ENCODE measurements at regions not wholly inside any gene's neighbourhood (a gene's known extent, or its start where the extent isn't known, plus 50 kb on each side); places are given as distances from the start of the nearest gene placed in this dataset.
"Not testable (repeated sequence)": the region's sequence is repeated elsewhere in the genome, so short reads cannot be mapped to it uniquely, and the experiment has no call there.

GRCh38 chr10:121132273-121132672 is 281.1 kb downstream of the WDR11 start:
- DNase-seq (ENCODE audit: low read depth in 3 of 3) = no peak

DNA sequence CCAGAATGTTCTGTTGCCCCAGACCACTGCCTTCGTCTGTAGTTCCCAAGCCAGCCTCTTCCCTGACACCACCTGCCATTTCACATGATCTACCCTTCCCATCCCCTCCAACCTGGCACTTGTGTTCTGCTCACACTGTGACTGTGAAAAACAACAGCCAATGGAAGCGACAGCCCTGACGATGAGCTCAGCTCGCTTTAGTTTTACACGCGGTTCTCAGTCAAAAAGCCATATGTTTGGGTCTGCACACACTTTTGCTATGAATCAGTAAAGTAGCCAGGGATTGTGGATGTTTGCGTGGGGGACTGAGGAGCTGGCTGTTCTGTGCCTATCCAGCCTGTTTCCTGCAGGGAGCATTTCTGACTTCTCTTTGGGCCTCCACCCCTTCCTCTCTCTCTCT is 282.7 kb downstream of the WDR11 start:
- DNase-seq (ENCODE audit: low read depth in 3 of 3) = no peak

- no peak for DNase-seq (ENCODE audit: low read depth in 3 of 3)
Measured at GRCh38 chr10:121134711-121135110, 283.5 kb downstream of the WDR11 start.

DNA sequence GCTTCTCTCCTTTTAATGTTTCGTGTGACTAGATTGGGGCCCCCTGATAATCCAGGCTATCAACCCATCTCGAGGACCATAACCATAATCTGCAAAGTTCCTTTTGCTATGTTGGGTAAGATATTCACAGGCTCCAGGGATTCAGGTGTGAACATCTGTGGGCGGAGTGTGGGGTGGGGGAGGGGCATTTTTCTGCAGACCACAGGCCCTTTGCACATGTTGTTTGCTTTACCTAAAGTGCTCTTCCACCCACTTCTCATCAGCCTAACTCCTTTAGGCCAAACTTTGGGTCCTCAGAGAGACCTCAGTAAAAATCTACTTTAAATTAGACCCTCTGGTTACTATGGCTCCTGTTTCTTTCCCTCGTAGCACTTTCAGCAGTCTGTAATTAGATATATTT is 284.4 kb downstream of the WDR11 start:
- no peak for DNase-seq (ENCODE audit: low read depth in 3 of 3)

GRCh38 chr10:121137533-121137932 is 286.4 kb downstream of the WDR11 start:
- no peak for DNase-seq (ENCODE audit: low read depth in 3 of 3)

- no peak for DNase-seq (ENCODE audit: low read depth in 3 of 3)
Measured at GRCh38 chr10:121138112-121138860, 287.1 kb downstream of the WDR11 start.

DNA sequence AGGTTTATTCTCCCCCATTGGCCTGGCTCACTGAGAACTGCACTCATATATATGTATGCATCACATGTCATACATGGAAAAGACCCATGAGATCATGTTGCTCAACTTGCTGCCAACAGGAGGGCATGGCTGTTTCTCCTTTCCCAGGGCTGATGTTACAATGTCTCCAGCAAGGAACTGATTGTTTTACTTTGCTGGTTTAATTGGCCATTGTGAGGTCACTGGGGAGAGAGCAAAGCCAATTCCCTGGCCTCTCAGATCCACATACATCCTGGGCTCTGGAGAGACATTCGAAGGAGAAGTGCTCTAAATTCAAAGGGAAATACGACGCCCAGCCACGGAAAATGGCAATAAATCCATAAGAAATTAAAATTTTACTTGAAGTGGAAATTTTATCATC is 287.8 kb downstream of the WDR11 start:
- DNase-seq (ENCODE audit: low read depth in 3 of 3) = no peak

- not testable (repeated sequence) for DNase-seq (ENCODE audit: low read depth in 3 of 3)
Measured at GRCh38 chr10:121145802-121146395, 294.7 kb downstream of the WDR11 start.

DNA sequence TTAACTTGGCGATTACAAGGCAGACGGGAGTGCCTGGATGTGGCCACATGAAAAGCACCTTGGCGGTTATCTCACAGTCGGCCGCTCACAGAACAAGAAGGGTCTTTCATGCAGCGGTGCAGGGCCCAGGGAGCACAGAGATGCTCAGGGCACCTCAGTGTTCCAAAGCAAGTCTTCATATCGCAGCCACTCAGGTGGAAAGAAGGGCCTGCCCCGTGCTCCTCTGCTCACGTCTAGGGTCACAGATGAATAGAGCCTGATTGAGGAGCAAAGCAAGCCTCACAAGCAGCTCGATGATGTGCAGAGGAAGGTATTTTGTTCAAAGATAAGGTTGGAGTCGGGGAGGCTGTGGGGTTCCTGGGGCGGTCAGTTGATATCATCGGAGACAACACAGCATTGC is 297.8 kb downstream of the WDR11 start:
- no peak for DNase-seq (ENCODE audit: low read depth in 3 of 3)

- no peak for DNase-seq (ENCODE audit: low read depth in 3 of 3)
Measured at GRCh38 chr10:121152033-121152432, 300.9 kb downstream of the WDR11 start.

GRCh38 chr10:121152935-121153334 is 301.8 kb downstream of the WDR11 start:
- DNase-seq (ENCODE audit: low read depth in 3 of 3) = no peak

DNA sequence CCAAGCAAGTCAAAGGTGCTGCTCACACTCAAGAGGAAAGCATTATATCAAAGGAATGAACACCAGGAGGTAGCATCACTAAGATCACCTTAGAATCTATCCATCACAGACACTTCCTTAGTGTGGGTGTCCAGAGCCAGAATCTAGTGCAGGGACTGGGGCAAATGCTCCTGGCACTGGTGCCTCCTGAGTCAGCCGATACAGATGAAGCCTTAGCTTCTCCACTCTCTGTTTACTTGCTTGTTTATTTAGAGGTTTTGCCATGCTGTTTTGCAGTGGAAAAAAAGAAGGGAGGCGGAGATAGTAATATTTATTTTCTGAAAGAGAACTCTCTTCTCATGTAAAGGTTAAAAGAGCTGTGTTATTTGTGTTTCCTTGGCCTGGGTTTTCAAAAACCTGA is 303.1 kb downstream of the WDR11 start:
- no peak for DNase-seq (ENCODE audit: low read depth in 3 of 3)

- no peak for DNase-seq (ENCODE audit: low read depth in 3 of 3)
Measured at GRCh38 chr10:121154846-121155245, 303.7 kb downstream of the WDR11 start.

DNA sequence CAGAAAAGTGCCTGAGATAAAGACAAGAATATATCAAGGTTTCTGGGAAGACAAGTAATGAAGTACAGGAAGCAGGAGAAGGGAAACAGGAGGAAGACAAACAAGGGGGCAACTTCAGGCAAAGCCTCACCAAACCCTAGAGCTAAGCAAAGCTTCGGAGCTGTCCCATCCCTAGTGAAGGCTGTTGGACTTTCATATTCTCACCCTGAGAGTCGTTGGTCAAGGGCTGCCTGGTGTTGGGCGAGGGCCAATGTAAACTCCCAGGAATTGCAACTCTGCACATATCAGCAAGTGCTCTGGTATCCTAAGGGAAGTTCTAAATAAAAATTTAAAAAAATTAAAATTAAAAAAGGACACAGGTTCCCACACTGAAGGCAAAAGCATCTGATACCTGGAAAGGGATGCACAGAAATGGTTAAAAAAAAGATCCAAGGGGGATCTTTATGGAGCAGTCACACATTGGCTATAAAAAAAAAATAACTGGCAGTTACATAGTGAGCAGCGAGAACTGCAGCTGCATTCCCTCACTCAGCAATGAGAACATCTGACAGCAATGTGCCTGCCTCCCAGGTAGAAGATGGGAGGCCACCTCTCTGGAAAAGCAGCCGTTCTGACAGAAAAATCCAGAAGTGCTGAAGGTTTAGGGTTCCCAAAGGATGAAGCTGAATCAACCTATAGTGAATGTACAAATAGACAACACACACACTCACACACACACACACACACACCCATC is 304.7 kb downstream of the WDR11 start:
- DNase-seq (ENCODE audit: low read depth in 3 of 3) = no peak

- no peak for DNase-seq (ENCODE audit: low read depth in 3 of 3)
Measured at GRCh38 chr10:121157998-121158397, 306.8 kb downstream of the WDR11 start.

- no peak for DNase-seq (ENCODE audit: low read depth in 3 of 3)
Measured at GRCh38 chr10:121158988-121159579, 307.9 kb downstream of the WDR11 start.

- DNase-seq (ENCODE audit: low read depth in 3 of 3) = no peak
Measured at GRCh38 chr10:121159670-121160069, 308.5 kb downstream of the WDR11 start.

GRCh38 chr10:121165276-121165675 is 314.1 kb downstream of the WDR11 start:
- no peak for DNase-seq (ENCODE audit: low read depth in 3 of 3)

DNA sequence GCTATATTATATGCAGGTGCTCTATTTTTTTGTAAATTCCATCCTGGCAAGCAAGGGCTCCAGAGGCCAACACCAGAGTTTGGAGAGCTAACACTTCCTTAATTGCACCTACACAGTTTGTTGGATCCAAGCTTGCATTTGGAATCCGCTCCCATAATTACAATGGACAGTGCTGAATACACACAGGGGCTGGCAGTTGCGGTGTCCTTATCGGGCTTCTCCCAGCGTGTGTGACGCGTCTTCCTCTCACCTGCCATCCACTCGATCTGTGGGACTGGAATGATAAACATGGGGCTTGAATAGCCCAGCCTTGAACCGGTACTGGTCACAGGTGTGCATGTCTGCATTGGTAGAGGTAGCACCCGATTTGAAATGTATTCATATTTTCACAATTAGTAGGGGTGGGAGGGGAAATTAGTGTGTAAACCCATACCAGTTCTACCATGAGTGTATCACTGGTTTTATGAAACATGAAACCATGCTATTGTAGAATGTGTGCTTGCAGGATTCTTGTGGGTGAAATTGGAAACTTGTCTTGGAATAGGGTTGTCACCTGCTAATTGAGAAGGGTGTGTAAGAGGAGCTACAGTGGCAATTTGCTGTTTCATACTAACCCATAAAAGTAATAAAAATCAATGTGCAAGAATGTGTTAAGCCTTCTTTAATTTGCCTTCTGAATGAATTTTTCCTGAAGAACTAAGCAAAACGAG is 316.5 kb downstream of the WDR11 start:
- DNase-seq (ENCODE audit: low read depth in 3 of 3) = no peak

- DNase-seq (ENCODE audit: low read depth in 3 of 3) = no peak
Measured at GRCh38 chr10:121168545-121169216, 317.5 kb downstream of the WDR11 start.

GRCh38 chr10:121169406-121169805 is 318.2 kb downstream of the WDR11 start:
- no peak for DNase-seq (ENCODE audit: low read depth in 3 of 3)

Measured in stimulated activated CD4-positive, alpha-beta T cell treated with anti-CD3 and anti-CD28 coated beads, TNF-alpha, amount 100 ng/mL, for 4 hours (primary cell).